Esophagus muscularis mucosa (tissue), 4 donors: ENCODE measurements at regions not wholly inside any gene's neighbourhood (a gene's known extent, or its start where the extent isn't known, plus 50 kb on each side); places are given as distances from the start of the nearest gene placed in this dataset.

Experiments
- DNase-seq: peaks from one replicate; pipeline ENCODE4 v3.0.0-alpha.2; 2017; ENCODE audit errors: extremely low spot score
- H3K27ac ChIP-seq, 4 donors: fragments of 200-600 bp; sonication (generic); replicated peaks in 1 of 4; 1 replicate in 3 of 4; 2 replicates in 1 of 4; pipeline ENCODE4 v1.5.1; 2016 to 2019; ENCODE audit warnings: mild to moderate bottlenecking in 1 of 4
- H3K27me3 ChIP-seq, 4 donors: fragments of 200-600 bp; sonication (generic); one replicate each; pipeline versions ENCODE4 v1.5.1 to v1.6.0; 2016 to 2019
- H3K36me3 ChIP-seq, 4 donors: fragments of 200-600 bp; sonication (generic); one replicate each; pipeline ENCODE4 v1.5.1; 2016 to 2019
- H3K4me1 ChIP-seq, 4 donors: fragments of 200-600 bp; sonication (generic); one replicate each; pipeline ENCODE4 v1.5.1; 2016 to 2019
- H3K4me3 ChIP-seq, 4 donors: fragments of 200-600 bp; sonication (generic); 1 replicate in 2 of 4; 2 replicates in 2 of 4; pipeline ENCODE4 v1.5.1; 2016 to 2019; ENCODE audit warnings: mild to moderate bottlenecking in 4 of 4, moderate library complexity in 1 of 4
- H3K9me3 ChIP-seq, 4 donors: fragments of 200-600 bp; sonication (generic); 1 replicate in 3 of 4; 2 replicates in 1 of 4; pipeline ENCODE4 v1.5.1; 2016 to 2019
- CTCF ChIP-seq, 3 experiments: fragments of 200-600 bp in 2 of 3; fragments of 450-650 bp in 1 of 3; sonication (generic) in 2 of 3; IDR thresholded peaks; one replicate each; pipeline ENCODE4 v1.5.1; 2017 to 2019; ENCODE audit warnings: antibody characterized with exemption in 3 of 3, mild to moderate bottlenecking in 2 of 3, moderate library complexity in 1 of 3
- EP300 ChIP-seq: sonication (generic); formaldehyde crosslinking; IDR thresholded peaks from one replicate; pipeline ENCODE4 v1.6.1; 2017; ENCODE audit warnings: antibody characterized with exemption
- POLR2A ChIP-seq: fragments of 450-650 bp; IDR thresholded peaks from one replicate; pipeline ENCODE4 v1.6.1; 2017; ENCODE audit warnings: antibody characterized with exemption, moderate library complexity, mild to moderate bottlenecking, low read depth
- POLR2AphosphoS5 ChIP-seq, 2 donors: sonication (generic); formaldehyde crosslinking; IDR thresholded peaks; one replicate each; pipeline ENCODE4 v1.6.1; 2017; ENCODE audit warnings: antibody characterized with exemption in 2 of 2
- WGBS: methylation state at CpG from one replicate; pipeline ENCODE4 v1.1.5; 2018; 5-methylcytosine and 5-hydroxymethylcytosine counted together
- intact Hi-C: fragments of 100-400 bp; cut with DNase I; formaldehyde crosslinking; loops from one replicate; pipeline ENCODE4 v1.15.1; 2023

- H3K9me3 ChIP-seq, result no peaks in the 10 kb centered on the region
- intact Hi-C loops, result no loop called here
- H3K27me3 ChIP-seq, result no peaks in the 10 kb centered on the region
- H3K27ac ChIP-seq, result no peak overlapping the region
- no peaks in the 10 kb centered on the region for H3K4me1 ChIP-seq
- TF ChIP-seq POLR2AphosphoS5 (IDR thresholded peaks at IDR 0.05), result no peak
- no peak for TF ChIP-seq POLR2A
- TF ChIP-seq CTCF (IDR thresholded peaks at IDR 0.05), result no peak
- no peak for TF ChIP-seq EP300
- H3K36me3 ChIP-seq, result no peaks in the 10 kb centered on the region
- no peak overlapping the region for H3K4me3 ChIP-seq
- 79% methylated on average over 3 of the region's 3 CpGs for WGBS
- DNase-seq, result no peak
Measured at GRCh38 chr2:81551040-81551634, 1246.6 kb upstream of the LRRTM1 start.

- Histone ChIP-seq H3K4me1 (no peaks in the 10 kb centered on the region), H3K4me3 (no peak overlapping the region), H3K27ac (no peak overlapping the region), H3K36me3 (no peaks in the 10 kb centered on the region), H3K27me3 (no peaks in the 10 kb centered on the region), H3K9me3 (no peaks in the 10 kb centered on the region)
- 88% methylated on average over 3 of the region's 3 CpGs for WGBS
- TF ChIP-seq CTCF (IDR thresholded peaks at IDR 0.05) (no peak), EP300 (no peak), POLR2A (no peak), POLR2AphosphoS5 (IDR thresholded peaks at IDR 0.05) (no peak)
- no peak for DNase-seq
- intact Hi-C loops, result no loop called here
Measured at GRCh38 chr2:81550277-81550676, 1245.7 kb upstream of the LRRTM1 start.

DNA sequence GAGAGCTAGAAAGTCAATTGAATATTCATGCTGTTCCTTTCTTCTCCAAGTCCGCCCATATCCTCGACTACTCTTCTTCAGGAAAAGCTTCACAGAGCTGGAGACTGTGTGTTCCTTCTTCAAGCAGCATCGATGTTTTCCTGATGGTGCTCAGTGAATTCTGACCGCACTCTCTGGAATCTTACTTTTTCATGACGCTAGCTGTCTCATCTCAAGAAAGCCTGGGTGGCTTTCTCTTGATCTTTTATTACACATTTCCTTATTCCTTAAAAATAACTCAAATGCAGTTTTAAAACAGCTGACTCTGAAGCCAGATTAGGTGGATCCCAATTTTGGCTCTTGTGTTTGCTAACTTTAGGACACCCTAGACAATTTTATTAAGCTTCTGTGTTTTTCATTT is 1245.1 kb upstream of the LRRTM1 start:
- no peak for DNase-seq
- TF ChIP-seq EP300 (no peak), POLR2AphosphoS5 (IDR thresholded peaks at IDR 0.05) (no peak), POLR2A (no peak), CTCF (IDR thresholded peaks at IDR 0.05) (no peak)
- Histone ChIP-seq H3K27ac (no peak overlapping the region), H3K27me3 (no peaks in the 10 kb centered on the region), H3K4me3 (no peak overlapping the region), H3K36me3 (no peaks in the 10 kb centered on the region), H3K9me3 (no peaks in the 10 kb centered on the region), H3K4me1 (no peaks in the 10 kb centered on the region)
- intact Hi-C loops, result no loop called here
- 73% methylated on average over 5 of the region's 5 CpGs for WGBS

DNA sequence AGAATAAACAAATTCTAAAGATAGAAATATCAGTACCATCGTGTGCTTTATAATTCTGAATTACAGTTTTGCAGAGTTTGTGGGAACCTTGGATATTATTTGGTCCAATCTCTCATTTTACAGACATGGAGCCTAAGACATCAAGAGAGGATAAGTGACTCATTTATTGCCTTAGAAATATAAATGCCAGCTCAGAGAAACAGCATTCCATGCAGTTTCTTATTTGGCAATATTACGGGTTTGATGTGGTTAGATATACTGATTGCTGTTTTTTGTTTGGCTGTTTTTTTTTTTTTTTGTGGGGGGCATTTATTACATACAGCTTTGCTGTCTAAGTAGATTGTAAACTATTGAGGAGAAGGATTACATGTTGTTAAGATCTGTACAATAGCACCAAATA is 1241.1 kb upstream of the LRRTM1 start:
- Histone ChIP-seq H3K4me3 (no peak overlapping the region), H3K4me1 (no peaks in the 10 kb centered on the region), H3K36me3 (no peaks in the 10 kb centered on the region), H3K9me3 (no peaks in the 10 kb centered on the region), H3K27ac (no peak overlapping the region), H3K27me3 (no peaks in the 10 kb centered on the region)
- intact Hi-C loops, result no loop called here
- no peak for DNase-seq
- WGBS, result 82% methylated on average over 2 of the region's 2 CpGs
- TF ChIP-seq EP300 (no peak), CTCF (IDR thresholded peaks at IDR 0.05) (no peak), POLR2A (no peak), POLR2AphosphoS5 (IDR thresholded peaks at IDR 0.05) (no peak)

- no peak for DNase-seq
- no peaks in the 10 kb centered on the region for H3K9me3 ChIP-seq
- H3K27me3 ChIP-seq, result no peaks in the 10 kb centered on the region
- no peak overlapping the region for H3K27ac ChIP-seq
- 86% methylated on average over 1 of the region's 1 CpG for WGBS
- no peak for TF ChIP-seq POLR2AphosphoS5 (IDR thresholded peaks at IDR 0.05)
- no peak for TF ChIP-seq CTCF (IDR thresholded peaks at IDR 0.05)
- TF ChIP-seq POLR2A, result no peak
- no peak for TF ChIP-seq EP300
- H3K36me3 ChIP-seq, result no peaks in the 10 kb centered on the region
- intact Hi-C loops, result no loop called here
- no peak overlapping the region for H3K4me3 ChIP-seq
- no peaks in the 10 kb centered on the region for H3K4me1 ChIP-seq
Measured at GRCh38 chr2:81542119-81542518, 1237.6 kb upstream of the LRRTM1 start.
